HEK293T (cell line): ENCODE measurements at regions not wholly inside any gene's neighbourhood (a gene's known extent, or its start where the extent isn't known, plus 50 kb on each side); places are given as distances from the start of the nearest gene placed in this dataset.

Experiments
- BHLHE40 ChIP-seq: fragments of 450-650 bp; IDR thresholded peaks from 2 replicates; pipeline ENCODE4 v1.6.1; 2016; ENCODE audit warnings: mild to moderate bottlenecking, moderate library complexity, borderline replicate concordance
- CTBP1 ChIP-seq: fragments of 450-650 bp; IDR thresholded peaks from 2 replicates; pipeline ENCODE4 v1.6.1; 2016; ENCODE audit warnings: borderline replicate concordance
- L3MBTL2 ChIP-seq: fragments of 450-650 bp; conservative IDR thresholded peaks from 2 replicates; pipeline ENCODE4 v1.6.1; 2016; ENCODE audit warnings: mild to moderate bottlenecking

DNA sequence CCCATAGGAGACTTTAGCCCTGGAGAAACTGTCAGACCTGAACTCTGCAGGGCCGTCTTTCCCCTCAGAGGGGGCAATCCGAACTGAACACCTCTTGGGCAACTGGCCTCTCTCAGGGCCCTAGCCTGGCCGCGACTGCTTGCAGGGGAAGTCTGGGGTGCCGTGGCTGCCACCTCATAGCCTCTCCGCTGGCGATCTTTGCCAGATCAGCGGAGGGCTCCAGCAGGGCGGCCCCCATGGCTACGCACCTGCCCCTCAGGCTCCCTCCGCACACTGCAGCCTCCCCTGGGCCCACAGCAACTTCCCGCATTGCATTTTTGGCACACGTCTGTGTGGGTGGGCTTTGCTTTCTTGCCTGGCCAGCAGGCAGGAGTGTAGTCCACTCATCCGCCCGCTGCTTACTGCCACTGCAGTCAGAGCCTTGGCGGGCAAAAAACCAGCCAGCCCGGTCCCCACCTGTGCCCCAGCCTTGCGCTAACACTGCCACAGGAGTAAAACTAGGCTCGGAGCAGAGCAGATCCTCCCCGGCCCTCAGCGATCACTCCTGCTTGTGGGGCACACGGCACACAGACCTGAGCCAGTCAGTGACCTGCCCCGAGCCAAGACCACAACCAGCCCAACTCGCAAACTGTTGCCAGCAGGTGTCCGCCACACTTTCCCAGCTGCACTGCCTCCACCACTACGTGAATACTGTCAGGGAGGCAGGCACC is 266.8 kb upstream of the CBLB start:
- TF ChIP-seq L3MBTL2 (no peak), BHLHE40 (no peak), CTBP1 (no peak)
